K562 (cell line): ENCODE measurements at regions not wholly inside any gene's neighbourhood (a gene's known extent, or its start where the extent isn't known, plus 50 kb on each side); places are given as distances from the start of the nearest gene placed in this dataset.

Experiments
- CREB1 ChIP-seq, 2 experiments: sonication (generic) in 1 of 2; formaldehyde crosslinking in 1 of 2; IDR thresholded peaks; 2 replicates each; pipeline versions ENCODE4 v1.6.1 to v1.8.0; 2012 to 2022; ENCODE audit warnings: inconsistent platforms in 1 of 2, mild to moderate bottlenecking in 1 of 2, missing genetic modification reagents in 1 of 2, moderate library complexity in 1 of 2
- EP300 ChIP-seq: IDR thresholded peaks from 2 replicates; pipeline ENCODE4 v1.6.1; 2012; ENCODE audit warnings: low read length, improper control_type of control experiment
- GTF2A2 ChIP-seq: IDR thresholded peaks from 2 replicates; pipeline ENCODE4 v1.6.1; 2016; ENCODE audit warnings: mild to moderate bottlenecking, missing genetic modification characterization, missing compliant biosample characterization
- RBM25 ChIP-seq: fragments of 200-400 bp; formaldehyde crosslinking; IDR thresholded peaks from 2 replicates; pipeline ENCODE4 v1.6.1; 2018; ENCODE audit warnings: low read length, low read depth, moderate library complexity; ENCODE audit not compliant: severe bottlenecking
- SETDB1 ChIP-seq: IDR thresholded peaks from one replicate; pipeline ENCODE4 v1.6.1; 2012; ENCODE audit warnings: low read length, control low read depth, inconsistent platforms
- TAF1 ChIP-seq: IDR thresholded peaks from 2 replicates; pipeline ENCODE4 v1.6.1; 2011; ENCODE audit warnings: mild to moderate bottlenecking, low read length, moderate library complexity; ENCODE audit not compliant: insufficient read depth, control insufficient read depth, severe bottlenecking; ENCODE audit errors: extremely low read depth
- TF ChIP-seq, protein P1 (sequence below): sonication (generic); formaldehyde crosslinking; IDR thresholded peaks from 2 replicates; pipeline ENCODE4 v1.9.0; 2022; ENCODE audit warnings: mild to moderate bottlenecking, missing genetic modification reagents
- TF ChIP-seq, protein P2 (sequence below), 2 experiments: fragments of 450-650 bp in 1 of 2; sonication (generic) in 1 of 2; formaldehyde crosslinking; conservative IDR thresholded peaks; 2 replicates each; pipeline versions ENCODE4 v1.4.0 to v1.8.1; 2020 to 2022; ENCODE audit warnings: mild to moderate bottlenecking in 1 of 2, missing genetic modification reagents in 1 of 2

DNA sequence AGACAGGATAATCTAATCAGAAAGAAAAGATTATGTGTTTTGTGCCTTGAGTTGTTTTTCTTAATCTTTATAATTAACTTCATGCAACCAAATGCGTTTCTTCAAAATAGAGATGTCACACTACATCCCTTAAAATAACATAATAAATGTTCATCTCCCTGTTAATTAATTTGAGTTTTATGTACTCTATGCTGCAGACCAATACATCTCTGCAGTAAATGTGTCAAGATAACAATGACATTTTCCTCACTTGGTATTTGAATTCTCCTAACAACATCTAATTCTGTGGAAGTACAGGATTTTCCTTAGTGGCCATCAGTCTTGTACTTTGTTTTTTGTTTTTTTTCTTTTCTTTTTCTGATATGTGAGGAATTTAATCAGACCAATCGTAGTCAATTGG is 279.2 kb upstream of the TYRP1 start:
- TF ChIP-seq TAF1 (no peak), EP300 (no peak), RBM25 (no peak), CREB1 (IDR thresholded peaks at IDR 0.05) (no peak), CREB1 (CRISPR knock-in tag; IDR thresholded peaks at IDR 0.05) (no peak), GTF2A2 (no peak), SETDB1 (no peak)
- TF ChIP-seq, protein P1, sequence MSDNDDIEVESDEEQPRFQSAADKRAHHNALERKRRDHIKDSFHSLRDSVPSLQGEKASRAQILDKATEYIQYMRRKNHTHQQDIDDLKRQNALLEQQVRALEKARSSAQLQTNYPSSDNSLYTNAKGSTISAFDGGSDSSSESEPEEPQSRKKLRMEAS (CRISPR knock-in tag): no peak
- TF ChIP-seq, protein P2, sequence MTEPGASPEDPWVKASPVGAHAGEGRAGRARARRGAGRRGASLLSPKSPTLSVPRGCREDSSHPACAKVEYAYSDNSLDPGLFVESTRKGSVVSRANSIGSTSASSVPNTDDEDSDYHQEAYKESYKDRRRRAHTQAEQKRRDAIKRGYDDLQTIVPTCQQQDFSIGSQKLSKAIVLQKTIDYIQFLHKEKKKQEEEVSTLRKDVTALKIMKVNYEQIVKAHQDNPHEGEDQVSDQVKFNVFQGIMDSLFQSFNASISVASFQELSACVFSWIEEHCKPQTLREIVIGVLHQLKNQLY (CRISPR knock-in tag; conservative IDR thresholded peaks at IDR 0.05): no peak
